IMR-90 (cell line): ENCODE measurements at regions not wholly inside any gene's neighbourhood (a gene's known extent, or its start where the extent isn't known, plus 50 kb on each side); places are given as distances from the start of the nearest gene placed in this dataset.

Experiments
- ATAC-seq: fragments of 200-7000 bp; cut with Tn5 transposase; 2 replicates; pipeline ENCODE4 v1.9.1; 2020; ENCODE audit warnings: low read depth, mild to moderate bottlenecking, moderate library complexity
- BruUV-seq: library from RNA; stranded (reverse); fragments of 400-500 nt; replicated peaks from 2 replicates; lab custom pipeline; 2021; lab: Mats Ljungman, UMichigan
- CTCF ChIA-PET: fragments of 300-600 bp; formaldehyde crosslinking; extraction: SDS; loops from one replicate; lab custom pipeline; 2021; ENCODE audit warnings: antibody characterized with exemption; lab: Yijun Ruan, JAX
- POLR2A ChIA-PET: fragments of 300-600 bp; sonication (Branson Sonifier 250); formaldehyde crosslinking; loops from one replicate; lab custom pipeline; 2022; ENCODE audit warnings: antibody characterized with exemption; ENCODE audit not compliant: unreplicated experiment; lab: Charles Lee
- DNase-seq: peaks from one replicate; pipeline ENCODE4 v3.0.0; 2013
- H2AFZ ChIP-seq: replicated peaks from 2 replicates; pipeline ENCODE3; 2013; ENCODE audit warnings: low read length, mild to moderate bottlenecking; ENCODE audit not compliant: poor library complexity
- H2AK5ac ChIP-seq: 2 replicates; pipeline ENCODE4 v1.6.1; 2013; ENCODE audit warnings: low read depth, low read length, inconsistent platforms
- H2AK9ac ChIP-seq: replicated peaks from 2 replicates; pipeline ENCODE3; 2013; ENCODE audit warnings: mild to moderate bottlenecking, low read depth, low read length, moderate library complexity; ENCODE audit not compliant: poor library complexity
- H2BK120ac ChIP-seq: 2 replicates; pipeline ENCODE4 v1.6.1; 2013; ENCODE audit warnings: low read depth, low read length, inconsistent platforms
- H2BK15ac ChIP-seq: 3 replicates; pipeline ENCODE4 v1.6.1; 2013; ENCODE audit warnings: low read depth, low read length, inconsistent platforms
- H2BK20ac ChIP-seq: 2 replicates; pipeline ENCODE4 v1.6.1; 2013; ENCODE audit warnings: low read depth, mild to moderate bottlenecking, inconsistent platforms, low read length, moderate library complexity
- H2BK5ac ChIP-seq: 2 replicates; pipeline ENCODE4 v1.6.1; 2013; ENCODE audit warnings: mild to moderate bottlenecking, low read depth, low read length, inconsistent platforms; ENCODE audit not compliant: poor library complexity, severe bottlenecking
- H3K14ac ChIP-seq: replicated peaks from 2 replicates; pipeline ENCODE4 v1.6.1; 2013; ENCODE audit warnings: low read depth, low read length, inconsistent platforms
- H3K18ac ChIP-seq: 2 replicates; pipeline ENCODE4 v1.6.1; 2013; ENCODE audit warnings: low read depth, low read length, control low read depth
- H3K23ac ChIP-seq: 2 replicates; pipeline ENCODE4 v1.6.1; 2013; ENCODE audit warnings: low read depth, low read length, inconsistent platforms
- H3K27ac ChIP-seq: 2 replicates; pipeline ENCODE4 v1.5.1; 2013; ENCODE audit warnings: mild to moderate bottlenecking, control low read depth, low read length; ENCODE audit not compliant: insufficient read depth
- H3K27me3 ChIP-seq: 2 replicates; pipeline ENCODE4 v1.6.1; 2013; ENCODE audit warnings: low read length; ENCODE audit not compliant: control insufficient read depth, insufficient read depth
- H3K36me3 ChIP-seq: 2 replicates; pipeline ENCODE4 v1.6.1; 2013; ENCODE audit warnings: low read length, mixed read lengths; ENCODE audit not compliant: control insufficient read depth, insufficient read depth
- H3K4ac ChIP-seq: 2 replicates; pipeline ENCODE4 v1.6.1; 2013; ENCODE audit warnings: low read depth, low read length, inconsistent platforms
- H3K4me1 ChIP-seq: 2 replicates; pipeline ENCODE4 v1.6.1; 2013; ENCODE audit warnings: low read length, mixed read lengths; ENCODE audit not compliant: control insufficient read depth, insufficient read depth
- H3K4me2 ChIP-seq: 2 replicates; pipeline ENCODE4 v1.6.1; 2013; ENCODE audit warnings: low read depth, mild to moderate bottlenecking, control low read depth, low read length, moderate library complexity
- H3K4me3 ChIP-seq: 2 replicates; pipeline ENCODE4 v1.5.1; 2013; ENCODE audit warnings: low read depth, mild to moderate bottlenecking, control low read depth, low read length, moderate library complexity; ENCODE audit not compliant: insufficient read depth
- H3K56ac ChIP-seq: 2 replicates; pipeline ENCODE4 v1.6.1; 2013; ENCODE audit warnings: low read length, inconsistent platforms; ENCODE audit not compliant: insufficient read depth; ENCODE audit errors: extremely low read depth
- H3K79me1 ChIP-seq, 2 experiments: 2 replicates each; pipeline ENCODE4 v1.6.1; 2013; ENCODE audit warnings: low read length in 2 of 2, inconsistent platforms in 1 of 2, low read depth in 1 of 2
- H3K9ac ChIP-seq: 2 replicates; pipeline ENCODE4 v1.6.1; 2013; ENCODE audit warnings: low read depth, low read length, control low read depth
- H3K9me1 ChIP-seq: 2 replicates; pipeline ENCODE4 v1.6.1; 2013; ENCODE audit warnings: low read length, inconsistent platforms; ENCODE audit not compliant: insufficient read depth
- H3K9me3 ChIP-seq: 2 replicates; pipeline ENCODE4 v1.6.1; 2013; ENCODE audit warnings: low read length; ENCODE audit not compliant: control insufficient read depth, insufficient read depth
- H4K20me1 ChIP-seq: 2 replicates; pipeline ENCODE4 v1.6.1; 2013; ENCODE audit warnings: low read length, inconsistent platforms; ENCODE audit not compliant: insufficient read depth
- H4K5ac ChIP-seq: 2 replicates; pipeline ENCODE4 v1.6.1; 2013; ENCODE audit warnings: mild to moderate bottlenecking, low read depth, low read length, control low read depth
- H4K8ac ChIP-seq, 2 experiments: 2 replicates each; pipeline ENCODE4 v1.6.1; 2013; ENCODE audit warnings: low read depth in 2 of 2, low read length in 2 of 2, control low read depth in 1 of 2, inconsistent platforms in 1 of 2
- H4K91ac ChIP-seq: 2 replicates; pipeline ENCODE4 v1.6.1; 2013; ENCODE audit warnings: low read depth, low read length, inconsistent platforms; ENCODE audit not compliant: insufficient read depth
- BHLHE40 ChIP-seq: fragments of 150-350 bp; IDR thresholded peaks from 2 replicates; pipeline ENCODE4 v1.6.1; 2016; ENCODE audit warnings: mild to moderate bottlenecking, low read depth, low read length
- CEBPB ChIP-seq: IDR thresholded peaks from 2 replicates; pipeline ENCODE4 v1.6.1; 2012; ENCODE audit warnings: low read depth, low read length, improper control_type of control experiment
- CHD1 ChIP-seq: IDR thresholded peaks from 2 replicates; pipeline ENCODE4 v1.6.1; 2012; ENCODE audit warnings: low read depth, low read length, improper control_type of control experiment
- CTCF ChIP-seq: conservative IDR thresholded peaks from 2 replicates; pipeline ENCODE4 v1.5.1; 2012; ENCODE audit warnings: mild to moderate bottlenecking, low read depth, low read length, improper control_type of control experiment
- FOS ChIP-seq: fragments of 150-350 bp; IDR thresholded peaks from 2 replicates; pipeline ENCODE4 v1.6.1; 2016; ENCODE audit warnings: low read depth, low read length
- MAFK ChIP-seq: IDR thresholded peaks from 2 replicates; pipeline ENCODE4 v1.6.1; 2012; ENCODE audit warnings: low read depth, low read length, improper control_type of control experiment
- MAZ ChIP-seq: IDR thresholded peaks from 2 replicates; pipeline ENCODE4 v1.6.1; 2012; ENCODE audit warnings: low read depth, mild to moderate bottlenecking, low read length, improper control_type of control experiment, moderate library complexity, borderline replicate concordance
- MXI1 ChIP-seq: IDR thresholded peaks from 2 replicates; pipeline ENCODE4 v1.6.1; 2012; ENCODE audit warnings: low read depth, mild to moderate bottlenecking, low read length, moderate library complexity, borderline replicate concordance
- NFE2L2 ChIP-seq: fragments of 150-350 bp; IDR thresholded peaks from 2 replicates; pipeline ENCODE4 v1.6.1; 2016; ENCODE audit warnings: low read depth, mild to moderate bottlenecking, low read length
- POLR2A ChIP-seq: IDR thresholded peaks from 2 replicates; pipeline ENCODE4 v1.6.1; 2012; ENCODE audit warnings: mild to moderate bottlenecking, low read depth, low read length
- RAD21 ChIP-seq: IDR thresholded peaks from 2 replicates; pipeline ENCODE4 v1.6.1; 2012; ENCODE audit warnings: low read length, improper control_type of control experiment
- RCOR1 ChIP-seq: IDR thresholded peaks from 2 replicates; pipeline ENCODE4 v1.6.1; 2012; ENCODE audit warnings: mild to moderate bottlenecking, low read length, improper control_type of control experiment; ENCODE audit not compliant: insufficient replicate concordance
- RFX5 ChIP-seq: IDR thresholded peaks from 2 replicates; pipeline ENCODE4 v1.8.0; 2012; ENCODE audit warnings: low read depth, mild to moderate bottlenecking, low read length, moderate library complexity
- SMC3 ChIP-seq: fragments of 150-350 bp; IDR thresholded peaks from 2 replicates; pipeline ENCODE4 v1.6.1; 2016; ENCODE audit warnings: low read depth, mild to moderate bottlenecking, antibody characterized with exemption, low read length, moderate library complexity
- WGBS, 2 experiments: methylation state at CpG; one replicate each; pipeline versions ENCODE4 v1.1.5 to v1.1.7; 2013; ENCODE audit warnings: missing lambda C conversion rate in 2 of 2; ENCODE audit not compliant: insufficient read length in 1 of 2; ENCODE audit errors: extremely low coverage in 2 of 2; 5-methylcytosine and 5-hydroxymethylcytosine counted together
- dilution Hi-C: fragments of 300-500 bp; cut with HindIII; formaldehyde crosslinking; loops from one replicate; pipeline ENCODE4 v1.14.3; 2018; ENCODE audit warnings: low sequenced_read_pairs; ENCODE audit not compliant: unreplicated experiment
- in situ Hi-C: fragments of 300-500 bp; cut with MboI; formaldehyde crosslinking; loops from 3 replicates; pipeline ENCODE4 v1.14.3; 2019; ENCODE audit warnings: low sequenced_read_pairs, inconsistent platforms, mixed read lengths
- intact Hi-C: fragments of 100-400 bp; cut with micrococcal nuclease; formaldehyde crosslinking; loops from 2 replicates; pipeline ENCODE4 v1.10.0; 2022
- TF ChIP-seq, protein P1 (sequence below): fragments of 150-350 bp; IDR thresholded peaks from 2 replicates; pipeline ENCODE4 v1.6.1; 2016; ENCODE audit warnings: low read depth, mild to moderate bottlenecking, low read length, moderate library complexity, borderline replicate concordance
- TF ChIP-seq, protein P2 (sequence below): fragments of 150-350 bp; IDR thresholded peaks from 2 replicates; pipeline ENCODE4 v1.6.1; 2017; ENCODE audit warnings: mild to moderate bottlenecking, antibody characterized with exemption, low read length, low read depth

DNA sequence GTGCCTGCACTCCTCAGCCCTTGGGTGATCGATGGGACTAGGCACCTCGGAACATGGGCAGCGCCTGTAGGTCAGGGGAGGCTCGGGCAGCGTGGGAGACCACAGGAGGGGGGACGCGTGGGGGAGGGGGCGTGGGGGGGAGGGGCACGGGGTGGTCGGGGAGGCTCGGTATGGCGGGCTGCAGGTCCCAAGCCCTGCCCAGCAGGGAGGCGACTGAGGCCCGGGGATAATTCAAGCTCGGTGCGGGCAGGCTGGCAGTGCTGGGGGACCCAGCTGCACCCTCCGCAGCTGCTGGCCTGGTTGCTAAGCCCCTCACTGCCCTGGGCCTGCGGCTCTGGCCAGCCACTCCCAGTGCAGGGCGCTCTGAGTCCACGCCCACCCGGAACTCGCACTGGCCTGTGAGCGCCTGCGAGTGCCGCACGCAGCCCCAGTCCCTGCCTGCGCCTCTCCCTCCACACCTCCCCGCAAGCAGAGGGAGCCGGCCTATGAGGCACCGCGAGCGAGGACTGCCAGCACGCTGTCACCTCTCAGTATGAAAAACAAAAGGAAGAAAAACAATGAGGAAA lies 1698.3 kb upstream of the RAG2 start:
- H3K79me1 ChIP-seq: no peaks in the 10 kb centered on the region
- no peaks in the 10 kb centered on the region for H4K20me1 ChIP-seq
- H4K91ac ChIP-seq: no peak overlapping the region
- no peak overlapping the region for H3K27ac ChIP-seq
- H4K8ac ChIP-seq: no peak overlapping the region
- no peak overlapping the region for H2BK15ac ChIP-seq
- ATAC-seq (no peak), DNase-seq (no peak)
- H3K14ac ChIP-seq: no peak overlapping the region
- no peaks in the 10 kb centered on the region for H3K27me3 ChIP-seq
- H3K23ac ChIP-seq: no peak overlapping the region
- no peak overlapping the region for H2BK5ac ChIP-seq
- H3K9me1 ChIP-seq: no peaks in the 10 kb centered on the region
- dilution Hi-C loops (no loop called here), intact Hi-C loops (no loop called here), in situ Hi-C loops (no loop called here)
- ChIA-PET POLR2A (no interaction called here), CTCF (no interaction called here)
- H3K36me3 ChIP-seq: no peaks in the 10 kb centered on the region
- H3K4ac ChIP-seq: no peak overlapping the region
- H3K4me2 ChIP-seq: no peak overlapping the region
- no peak overlapping the region for H3K56ac ChIP-seq
- BruUV-seq: no TSS peak
- no peaks in the 10 kb centered on the region for H3K4me1 ChIP-seq
- H3K18ac ChIP-seq: no peak overlapping the region
- 100% methylated on average over 4 of the region's 33 CpGs; no CpG with 5 or more reads in 1 of the 2 experiments for WGBS, 2 experiments
- no peak overlapping the region for H4K5ac ChIP-seq
- peaks cover 2% of the 10 kb centered on the region; the same call in 1 of the 2 replicates for H3K9me3 ChIP-seq
- TF ChIP-seq CHD1 (no peak), SMC3 (no peak), MAFK (no peak), MXI1 (no peak), BHLHE40 (no peak), CEBPB (no peak), MAZ (no peak), FOS (no peak), NFE2L2 (no peak), RFX5 (no peak), RCOR1 (no peak), POLR2A (no peak), CTCF (no peak), RAD21 (no peak)
- TF ChIP-seq, protein P1, sequence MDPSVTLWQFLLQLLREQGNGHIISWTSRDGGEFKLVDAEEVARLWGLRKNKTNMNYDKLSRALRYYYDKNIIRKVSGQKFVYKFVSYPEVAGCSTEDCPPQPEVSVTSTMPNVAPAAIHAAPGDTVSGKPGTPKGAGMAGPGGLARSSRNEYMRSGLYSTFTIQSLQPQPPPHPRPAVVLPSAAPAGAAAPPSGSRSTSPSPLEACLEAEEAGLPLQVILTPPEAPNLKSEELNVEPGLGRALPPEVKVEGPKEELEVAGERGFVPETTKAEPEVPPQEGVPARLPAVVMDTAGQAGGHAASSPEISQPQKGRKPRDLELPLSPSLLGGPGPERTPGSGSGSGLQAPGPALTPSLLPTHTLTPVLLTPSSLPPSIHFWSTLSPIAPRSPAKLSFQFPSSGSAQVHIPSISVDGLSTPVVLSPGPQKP: no peak
- TF ChIP-seq, protein P2, sequence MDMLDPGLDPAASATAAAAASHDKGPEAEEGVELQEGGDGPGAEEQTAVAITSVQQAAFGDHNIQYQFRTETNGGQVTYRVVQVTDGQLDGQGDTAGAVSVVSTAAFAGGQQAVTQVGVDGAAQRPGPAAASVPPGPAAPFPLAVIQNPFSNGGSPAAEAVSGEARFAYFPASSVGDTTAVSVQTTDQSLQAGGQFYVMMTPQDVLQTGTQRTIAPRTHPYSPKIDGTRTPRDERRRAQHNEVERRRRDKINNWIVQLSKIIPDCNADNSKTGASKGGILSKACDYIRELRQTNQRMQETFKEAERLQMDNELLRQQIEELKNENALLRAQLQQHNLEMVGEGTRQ: no peak
- no peak overlapping the region for H2BK20ac ChIP-seq
- no peak overlapping the region for H3K4me3 ChIP-seq
- no peak overlapping the region for H2BK120ac ChIP-seq
- H3K9ac ChIP-seq: no peak overlapping the region
- no peak overlapping the region for H2AK9ac ChIP-seq
- no peak overlapping the region for H2AK5ac ChIP-seq
- no peak overlapping the region for H2AFZ ChIP-seq
